ENCODE measurements at regions not wholly inside any gene's neighbourhood (a gene's known extent, or its start where the extent isn't known, plus 50 kb on each side); places are given as distances from the start of the nearest gene placed in this dataset.
A peak's percentile ranks its signal among the peaks of the same experiment; 100 is the strongest.
"Not testable (repeated sequence)": the region's sequence is repeated elsewhere in the genome, so short reads cannot be mapped to it uniquely, and the experiment has no call there.

GRCh38 chr6:28585335-28585734 is 59.7 kb downstream of the GPX5 start:
- no peak for DNase-seq (ENCODE audit: low spot score)

GRCh38 chr6:28586324-28586723 is 60.6 kb downstream of the GPX5 start:
- no peak for DNase-seq (ENCODE audit: low spot score)

- no peak for DNase-seq (ENCODE audit: low spot score)
Observed at GRCh38 chr6:28586962-28587745, 61.5 kb downstream of the GPX5 start.

GRCh38 chr6:28587746-28588075 is 62.0 kb downstream of the GPX5 start:
- DNase-seq (ENCODE audit: low spot score) = no peak

- DNase-seq (ENCODE audit: low spot score) = no peak
Observed at GRCh38 chr6:28588666-28589065, 63.0 kb downstream of the GPX5 start.

GRCh38 chr6:28589234-28589956 is 63.7 kb downstream of the GPX5 start:
- DNase-seq (ENCODE audit: low spot score) = peak; percentile 45

GRCh38 chr6:28589957-28590349 is 64.3 kb downstream of the GPX5 start:
- DNase-seq (ENCODE audit: low spot score) = no peak

- peak; percentile 25 for DNase-seq (ENCODE audit: low spot score)
Observed at GRCh38 chr6:28597217-28597835, 71.6 kb downstream of the GPX5 start.

- DNase-seq (ENCODE audit: low spot score) = no peak
Observed at GRCh38 chr6:28597924-28598722, 72.4 kb downstream of the GPX5 start.

- no peak for DNase-seq (ENCODE audit: low spot score)
Observed at GRCh38 chr6:28598757-28599686, 73.3 kb downstream of the GPX5 start.

GRCh38 chr6:28600245-28600644 is 74.6 kb downstream of the GPX5 start:
- no peak for DNase-seq (ENCODE audit: low spot score)

GRCh38 chr6:28603891-28604290 is 78.2 kb downstream of the GPX5 start:
- no peak for DNase-seq (ENCODE audit: low spot score)

- peak; percentile 62 for DNase-seq (ENCODE audit: low spot score)
Observed at GRCh38 chr6:28606424-28607391, 81.0 kb downstream of the GPX5 start.

GRCh38 chr6:28607990-28608389 is 82.3 kb downstream of the GPX5 start:
- no peak for DNase-seq (ENCODE audit: low spot score)

GRCh38 chr6:28609672-28610071 is 84.0 kb downstream of the GPX5 start:
- no peak for DNase-seq (ENCODE audit: low spot score)

GRCh38 chr6:28615616-28615954 is 89.9 kb downstream of the GPX5 start:
- no peak for DNase-seq (ENCODE audit: low spot score)

- DNase-seq (ENCODE audit: low spot score) = no peak
Observed at GRCh38 chr6:28615955-28616747, 90.5 kb downstream of the GPX5 start.

- no peak for DNase-seq (ENCODE audit: low spot score)
Observed at GRCh38 chr6:28618898-28619555, 93.3 kb downstream of the GPX5 start.

- DNase-seq (ENCODE audit: low spot score) = not testable (repeated sequence)
Observed at GRCh38 chr6:28621268-28621667, 95.6 kb downstream of the GPX5 start.
